ENCODE measurements at regions not wholly inside any gene's neighbourhood (a gene's known extent, or its start where the extent isn't known, plus 50 kb on each side); places are given as distances from the start of the nearest gene placed in this dataset.
"Not testable (repeated sequence)": the region's sequence is repeated elsewhere in the genome, so short reads cannot be mapped to it uniquely, and the experiment has no call there.

DNA sequence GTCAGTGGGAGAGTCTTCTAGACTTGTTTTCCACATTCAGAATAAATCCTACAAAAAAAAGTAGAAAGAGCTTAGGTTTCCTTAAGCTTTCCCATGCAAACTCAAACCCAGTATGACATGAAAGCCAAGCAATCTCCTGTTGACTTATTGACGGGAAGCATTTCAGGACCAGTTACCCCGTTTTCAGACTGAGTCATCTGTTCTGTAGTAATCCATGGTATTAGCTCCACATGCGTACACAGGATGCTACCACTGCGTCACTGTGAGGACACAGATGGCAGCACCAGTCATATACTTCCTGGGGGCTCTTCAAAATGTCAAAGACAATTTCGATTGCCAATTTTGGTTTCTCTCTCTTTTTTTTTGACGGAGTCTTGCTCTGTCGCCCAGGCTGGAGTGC lies 224.9 kb upstream of the MAD2L1 start:
- DNase-seq, result no peak

DNA sequence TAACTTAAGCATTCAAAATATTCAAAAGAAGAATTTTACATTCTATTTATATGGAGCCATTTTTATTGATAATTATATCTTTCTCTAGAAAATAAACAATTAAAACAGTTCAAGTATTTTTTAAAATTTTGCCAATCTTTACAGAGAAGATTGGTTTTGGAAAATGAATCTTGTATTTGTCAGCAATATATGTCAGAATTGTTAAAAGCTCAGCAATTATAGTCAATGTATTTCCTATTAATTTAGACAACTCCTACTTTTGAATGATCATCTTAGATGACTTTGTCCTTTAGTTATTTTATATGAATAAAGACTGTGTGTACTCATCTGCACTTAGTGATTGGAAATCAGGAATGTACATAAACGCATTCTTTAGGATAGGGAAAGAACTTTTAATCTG lies 223.9 kb upstream of the MAD2L1 start:
- DNase-seq, result no peak

DNA sequence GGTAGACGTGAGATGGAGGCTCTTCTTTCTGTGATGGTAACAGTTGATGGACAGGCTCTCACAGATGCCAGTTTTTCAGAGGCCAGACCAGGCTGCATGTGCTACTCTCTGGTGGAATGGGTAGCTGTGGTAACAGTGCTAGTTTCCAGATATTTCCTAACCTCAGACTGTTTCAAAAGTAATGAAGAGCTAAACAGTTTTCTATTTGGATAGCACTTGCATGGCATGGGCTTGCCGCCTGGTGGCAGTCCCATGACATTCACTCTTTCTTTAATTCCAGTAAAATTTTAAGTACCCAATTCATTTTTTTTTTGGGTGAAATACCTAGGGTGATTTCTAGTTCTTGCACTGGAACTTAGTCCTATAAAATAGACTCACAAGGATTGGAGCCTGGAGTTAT lies 220.2 kb upstream of the MAD2L1 start:
- DNase-seq, result no peak

DNA sequence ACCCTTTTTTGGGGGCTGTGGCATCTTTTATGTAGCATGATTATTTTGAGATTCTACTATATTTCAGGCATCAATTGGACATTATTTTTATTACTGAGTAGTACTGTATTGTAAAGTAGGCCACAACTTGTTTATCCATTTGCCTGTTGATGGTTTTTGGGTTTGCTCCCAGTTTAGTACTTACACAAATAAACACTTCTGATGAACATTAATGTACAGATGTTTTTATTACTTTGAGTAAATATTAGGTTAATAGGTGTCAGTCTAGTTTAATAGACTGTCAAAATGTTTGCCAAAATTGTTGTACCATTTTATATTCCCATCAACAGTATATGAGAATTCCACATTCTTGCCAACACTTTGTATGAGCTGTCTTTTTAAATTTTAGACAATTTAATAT lies 214.9 kb upstream of the MAD2L1 start:
- no peak for DNase-seq

DNA sequence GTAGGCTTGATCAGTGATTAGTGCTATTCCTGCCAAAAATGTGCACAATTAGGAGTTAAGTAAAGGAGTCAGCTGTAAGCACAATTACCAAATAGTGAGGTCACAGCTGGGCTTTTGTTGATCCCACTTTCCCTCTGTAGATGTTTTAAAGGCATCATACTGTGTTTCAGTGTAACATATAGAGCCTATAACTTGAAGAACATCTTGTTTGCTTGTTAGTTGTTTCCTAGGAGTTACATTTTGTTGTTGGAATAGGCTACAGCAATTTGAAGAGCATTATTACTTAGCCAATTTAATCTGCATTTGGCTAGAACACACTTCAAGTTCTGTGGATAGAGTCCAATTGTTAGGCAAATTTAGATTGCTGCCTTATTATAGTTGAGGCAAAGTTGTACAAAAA lies 210.7 kb upstream of the MAD2L1 start:
- no peak for DNase-seq

GRCh38 chr4:120266602-120267001 lies 200.0 kb upstream of the MAD2L1 start:
- DNase-seq, result no peak

DNA sequence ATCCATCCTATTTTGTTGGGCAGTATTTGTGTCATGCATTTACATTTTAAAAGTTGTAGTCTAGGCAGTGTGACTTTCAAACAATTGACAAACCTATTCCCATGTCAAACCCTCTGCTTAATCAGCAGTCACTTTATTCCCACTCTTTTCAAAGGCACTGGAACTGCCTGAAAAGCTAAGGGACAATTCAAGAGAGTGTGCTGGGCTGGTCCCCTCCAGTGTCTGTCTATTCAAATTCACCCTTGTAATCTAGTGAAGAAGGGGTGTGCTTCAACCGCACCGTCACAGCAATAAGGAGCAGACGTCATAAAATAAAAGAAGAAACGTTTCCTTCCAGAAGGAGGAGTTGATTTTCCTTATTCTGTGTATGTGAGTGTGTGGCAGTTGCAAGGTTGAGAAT lies 197.0 kb upstream of the MAD2L1 start:
- DNase-seq, result no peak

- no peak for DNase-seq
Observed at GRCh38 chr4:120261117-120261516, 194.5 kb upstream of the MAD2L1 start.

- not testable (repeated sequence) for DNase-seq
Observed at GRCh38 chr4:120256112-120256775, 189.6 kb upstream of the MAD2L1 start.

- DNase-seq, result no peak
Observed at GRCh38 chr4:120238277-120238973, 171.8 kb upstream of the MAD2L1 start.

DNA sequence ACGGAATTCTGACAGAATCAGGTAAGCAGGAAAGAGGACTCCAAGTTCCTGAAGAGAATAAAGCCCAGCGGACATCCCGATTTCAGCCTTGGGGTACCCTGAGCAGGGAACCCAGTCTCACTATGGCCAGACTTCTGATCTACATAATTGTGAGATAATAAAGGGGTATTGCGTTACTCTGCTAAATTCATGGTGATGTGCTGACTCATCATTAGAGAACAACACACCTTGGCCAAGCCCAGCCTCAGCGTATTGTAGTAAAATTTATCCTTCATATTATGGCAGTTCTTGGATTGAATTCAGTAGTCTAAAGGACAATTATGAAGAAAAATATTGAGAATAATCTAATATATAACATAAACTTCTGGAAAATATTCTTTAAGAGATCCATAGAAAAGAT lies 170.2 kb upstream of the MAD2L1 start:
- DNase-seq, result no peak

- DNase-seq, result no peak
Observed at GRCh38 chr4:120232050-120232449, 165.4 kb upstream of the MAD2L1 start.

- no peak for DNase-seq
Observed at GRCh38 chr4:120228086-120228485, 161.4 kb upstream of the MAD2L1 start.

- DNase-seq, result no peak
Observed at GRCh38 chr4:120227554-120227953, 160.9 kb upstream of the MAD2L1 start.

DNA sequence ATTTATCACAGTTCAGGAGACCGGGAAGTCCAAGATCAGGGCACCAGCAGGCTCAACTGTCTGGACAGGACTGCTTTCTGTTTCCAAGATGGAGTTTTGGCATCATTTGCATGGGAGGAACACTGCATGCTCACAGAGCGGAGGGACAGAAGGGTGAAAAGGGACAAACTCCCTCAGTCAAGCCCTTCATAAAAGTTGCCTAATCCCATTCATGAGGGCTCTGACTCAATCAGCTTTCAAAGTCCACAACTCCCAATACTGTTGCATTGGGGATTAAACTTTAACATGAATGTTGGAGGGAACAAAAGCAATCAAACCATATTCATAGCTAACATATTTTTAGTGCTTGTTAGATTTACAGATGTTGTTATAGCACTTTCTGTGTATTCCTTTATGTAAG lies 158.9 kb upstream of the MAD2L1 start:
- DNase-seq, result no peak

DNA sequence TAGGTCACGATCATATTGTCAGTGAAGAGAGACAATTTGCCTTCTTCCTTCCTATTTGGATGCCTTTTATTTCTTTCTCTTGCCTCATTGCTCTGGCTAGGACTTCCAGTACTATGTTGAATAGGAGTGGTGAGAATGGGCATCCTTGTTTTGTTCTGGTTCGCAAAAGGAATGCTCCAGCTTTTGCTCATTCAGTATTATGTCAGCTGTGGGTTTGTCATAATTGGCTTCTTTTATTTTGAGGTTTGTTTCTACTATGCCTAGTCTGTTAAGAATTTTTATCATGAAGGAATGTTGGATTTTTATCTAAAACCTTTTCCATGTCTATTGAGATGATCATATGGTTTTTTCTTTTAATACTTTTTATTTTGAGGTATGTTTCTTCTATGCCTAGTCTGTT lies 152.3 kb upstream of the MAD2L1 start:
- no peak for DNase-seq

- no peak for DNase-seq
Observed at GRCh38 chr4:120215350-120215749, 148.7 kb upstream of the MAD2L1 start.

DNA sequence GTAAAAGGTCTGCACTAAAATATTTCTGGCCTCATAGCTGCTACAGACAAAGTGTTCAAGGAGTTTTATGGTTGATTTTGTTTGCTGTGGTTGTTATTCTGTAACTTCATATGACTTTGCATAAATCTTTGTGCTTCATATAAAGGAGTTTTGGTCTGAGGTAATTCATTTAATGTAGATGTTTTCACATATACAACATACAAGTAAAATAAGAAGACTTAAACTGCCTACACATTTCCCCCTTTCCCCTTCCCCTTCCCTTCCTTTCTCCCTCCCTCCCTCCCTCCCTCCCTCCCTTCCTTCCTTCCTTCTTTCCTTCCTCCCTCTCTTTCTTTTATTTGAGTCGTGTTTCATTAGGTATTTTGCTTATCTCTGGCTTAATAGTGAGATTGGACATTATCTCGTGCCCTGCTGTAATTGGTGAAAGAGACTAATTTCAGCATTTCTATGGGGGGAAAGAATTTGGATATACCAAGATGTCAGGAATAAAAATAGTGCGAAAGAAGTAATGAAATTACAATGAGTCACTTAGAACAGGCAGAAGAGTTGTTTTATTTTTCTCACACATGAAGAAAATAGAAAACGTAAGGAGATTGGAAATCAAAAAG lies 144.9 kb upstream of the MAD2L1 start:
- DNase-seq, result no peak

GRCh38 chr4:120209706-120210105 lies 143.1 kb upstream of the MAD2L1 start:
- DNase-seq, result no peak

GRCh38 chr4:120207021-120207420 lies 140.4 kb upstream of the MAD2L1 start:
- no peak for DNase-seq

DNA sequence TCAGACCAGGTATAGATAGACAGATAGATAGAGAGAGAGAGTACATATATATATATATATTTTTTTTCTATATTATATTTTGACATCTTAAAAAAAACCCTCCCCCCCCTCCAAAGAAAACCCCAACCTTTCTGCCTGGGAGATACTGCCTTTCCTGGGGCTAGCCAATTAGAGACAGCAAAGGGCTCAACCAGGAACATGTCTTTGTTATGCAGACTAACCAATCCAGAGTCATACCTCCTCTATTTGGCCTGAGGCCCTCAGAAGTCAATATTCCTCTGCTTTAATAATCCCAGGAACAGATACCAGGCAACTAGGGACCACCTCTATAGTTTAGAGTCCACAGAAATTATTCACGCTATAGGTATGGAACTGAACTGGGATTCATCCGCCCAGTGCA lies 135.6 kb upstream of the MAD2L1 start:
- DNase-seq, result no peak

DNA sequence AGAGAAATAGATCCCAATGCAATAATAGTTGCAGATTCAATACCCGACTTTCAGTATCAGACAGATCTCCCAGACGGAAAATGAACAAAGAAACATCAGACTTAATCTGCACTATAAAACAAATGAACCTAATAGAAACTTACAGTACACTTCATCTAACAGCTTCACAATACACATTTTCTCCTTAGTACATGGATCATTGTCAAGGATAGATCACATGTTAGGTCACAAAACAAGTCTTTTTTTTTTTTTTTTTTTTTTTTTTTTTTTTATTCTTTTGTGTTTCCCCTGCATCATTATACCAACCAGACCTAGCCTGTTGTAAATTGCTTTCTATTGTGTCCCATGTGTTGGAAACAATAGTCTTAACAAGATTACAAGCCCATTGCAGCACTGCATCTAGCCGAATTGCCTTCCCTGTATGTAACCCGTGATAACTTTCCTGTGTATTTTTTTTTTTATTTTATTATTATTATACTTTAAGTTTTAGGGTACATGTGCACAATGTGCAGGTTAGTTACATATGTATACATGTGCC lies 134.0 kb upstream of the MAD2L1 start:
- not testable (repeated sequence) for DNase-seq

DNA sequence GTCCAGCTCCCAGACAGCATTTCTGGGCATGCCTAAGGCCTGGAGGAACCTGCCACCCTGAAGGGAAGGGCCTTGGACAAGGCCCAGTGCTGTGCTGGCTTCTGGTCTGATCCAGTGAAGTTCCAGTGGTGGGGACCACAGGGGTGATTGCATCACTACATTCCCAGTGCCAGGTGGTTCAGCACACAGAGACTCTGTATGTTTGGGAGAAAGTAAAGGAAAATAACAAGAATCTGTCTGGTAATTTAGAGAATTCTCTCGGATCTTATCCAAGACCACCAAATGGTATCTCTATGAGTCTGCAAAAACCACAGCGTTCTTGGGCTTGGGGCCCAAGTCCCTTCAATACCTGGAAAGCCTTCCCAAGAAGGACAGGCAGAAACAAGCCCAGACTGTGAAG lies 131.8 kb upstream of the MAD2L1 start:
- no peak for DNase-seq

DNA sequence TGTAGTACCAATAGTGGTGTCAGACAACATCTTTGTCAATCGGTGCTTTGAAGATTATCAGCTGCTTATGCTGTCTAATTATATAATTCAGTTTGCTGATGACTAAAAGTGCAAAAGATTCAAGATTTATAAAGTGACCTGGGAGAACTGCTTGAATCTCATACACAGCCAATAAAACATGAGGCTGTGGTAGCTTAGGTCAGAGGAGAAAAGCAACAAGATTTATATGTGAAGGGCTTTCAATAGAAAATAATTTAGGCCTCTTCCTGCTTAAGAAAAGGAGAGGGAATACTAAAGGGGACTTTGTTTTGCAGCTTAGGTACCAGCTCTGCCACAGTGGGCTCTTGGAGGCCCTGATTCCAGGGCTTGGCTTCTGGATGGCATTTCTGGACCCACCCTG lies 111.0 kb upstream of the MAD2L1 start:
- DNase-seq, result no peak

Measured in NCI-H524 (cell line).